Astrocyte of the cerebellum (primary cell): ENCODE measurements at regions not wholly inside any gene's neighbourhood (a gene's known extent, or its start where the extent isn't known, plus 50 kb on each side); places are given as distances from the start of the nearest gene placed in this dataset.

Source experiments
- DNase-seq: peaks from one replicate; pipeline ENCODE4 v3.0.0-alpha.2; 2011; ENCODE audit warnings: low read depth
- H3K4me3 ChIP-seq: 2 replicates; pipeline ENCODE4 v1.5.1; 2011; ENCODE audit warnings: mild to moderate bottlenecking, low read depth, low read length, moderate library complexity
- CTCF ChIP-seq: IDR thresholded peaks from 2 replicates; pipeline ENCODE4 v1.5.1; 2012; ENCODE audit warnings: low read length, low read depth, moderate library complexity, mild to moderate bottlenecking; ENCODE audit errors: missing control alignments
- in situ Hi-C: cut with HindIII; loops from 2 replicates; pipeline ENCODE4 v1.10.0; 2017; ENCODE audit warnings: low sequenced_read_pairs

- H3K4me3 ChIP-seq = no peak overlapping the region
- no peak for DNase-seq
- no peak for TF ChIP-seq CTCF
- in situ Hi-C loops = no loop called here
Observed at GRCh38 chr18:45274026-45274425, 341.2 kb upstream of the SLC14A2 start.

GRCh38 chr18:45275367-45276113, 339.7 kb upstream of the SLC14A2 start:
- no peak for DNase-seq
- peak; percentile 54 for TF ChIP-seq CTCF
- no peak overlapping the region for H3K4me3 ChIP-seq
- in situ Hi-C loops = no loop called here

- H3K4me3 ChIP-seq = no peak overlapping the region
- TF ChIP-seq CTCF = no peak
- DNase-seq = no peak
- in situ Hi-C loops = no loop called here
Observed at GRCh38 chr18:45276878-45277277, 338.4 kb upstream of the SLC14A2 start.

GRCh38 chr18:45277908-45278307, 337.4 kb upstream of the SLC14A2 start:
- no peak for DNase-seq
- no peak for TF ChIP-seq CTCF
- in situ Hi-C loops = no loop called here
- H3K4me3 ChIP-seq = no peak overlapping the region

- DNase-seq = no peak
- in situ Hi-C loops = no loop called here
- no peak overlapping the region for H3K4me3 ChIP-seq
- TF ChIP-seq CTCF = no peak
Observed at GRCh38 chr18:45280481-45281276, 334.6 kb upstream of the SLC14A2 start.

GRCh38 chr18:45282101-45282812, 333.0 kb upstream of the SLC14A2 start:
- no peak for TF ChIP-seq CTCF
- DNase-seq = no peak
- in situ Hi-C loops = no loop called here
- no peak overlapping the region for H3K4me3 ChIP-seq
